ENCODE measurements at regions not wholly inside any gene's neighbourhood (a gene's known extent, or its start where the extent isn't known, plus 50 kb on each side); places are given as distances from the start of the nearest gene placed in this dataset.
A peak's percentile ranks its signal among the peaks of the same experiment; 100 is the strongest.

DNA sequence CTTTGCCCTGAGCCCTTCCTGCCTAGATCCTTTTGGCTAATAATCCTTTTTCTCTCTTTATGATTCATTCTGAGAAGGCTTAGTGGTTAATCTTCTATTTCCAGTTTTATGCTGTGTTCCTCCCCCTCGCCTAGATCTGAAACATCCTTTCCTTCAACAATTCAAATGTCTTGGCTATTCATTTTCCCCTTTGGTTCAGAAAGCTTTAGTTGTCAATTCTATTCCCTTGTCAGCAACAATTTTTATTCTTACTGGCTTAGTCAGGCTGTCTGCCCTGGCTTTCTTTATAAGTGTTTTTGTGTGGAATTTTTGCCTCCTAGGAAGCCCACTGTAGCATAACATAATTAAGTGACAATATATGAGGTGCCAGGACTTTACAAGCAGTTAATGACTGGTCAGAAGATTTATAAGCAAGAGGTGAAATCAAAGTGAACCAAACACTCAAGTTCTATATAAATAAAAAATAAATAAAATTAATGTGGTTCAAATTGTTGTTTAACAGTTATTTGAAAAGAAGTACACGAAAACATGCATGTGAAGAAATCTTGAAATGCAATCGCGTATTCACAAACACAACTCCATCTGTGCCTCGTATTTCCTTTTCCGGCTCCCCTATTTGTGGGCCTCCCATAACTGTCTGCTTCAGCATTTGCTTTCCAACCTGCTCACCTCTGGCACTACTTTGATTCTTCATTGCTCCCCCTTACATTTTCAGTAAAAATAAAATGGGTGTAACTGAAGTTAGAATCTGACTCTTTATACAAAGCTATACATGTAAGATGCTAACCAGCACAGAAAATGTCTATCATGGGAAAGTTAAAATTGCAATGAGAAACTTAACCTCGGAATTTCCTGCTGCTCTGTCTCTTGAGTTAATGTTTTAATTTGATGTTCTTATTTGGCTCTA lies 235.4 kb downstream of the SPRY1 start:
- H3K9me3 Mint-ChIP-seq: peaks cover 21% of the 10 kb centered on the region
- peaks cover 22% of the 10 kb centered on the region for H3K36me3 Mint-ChIP-seq (ENCODE audit: low read depth)
- TF ChIP-seq, protein P1, sequence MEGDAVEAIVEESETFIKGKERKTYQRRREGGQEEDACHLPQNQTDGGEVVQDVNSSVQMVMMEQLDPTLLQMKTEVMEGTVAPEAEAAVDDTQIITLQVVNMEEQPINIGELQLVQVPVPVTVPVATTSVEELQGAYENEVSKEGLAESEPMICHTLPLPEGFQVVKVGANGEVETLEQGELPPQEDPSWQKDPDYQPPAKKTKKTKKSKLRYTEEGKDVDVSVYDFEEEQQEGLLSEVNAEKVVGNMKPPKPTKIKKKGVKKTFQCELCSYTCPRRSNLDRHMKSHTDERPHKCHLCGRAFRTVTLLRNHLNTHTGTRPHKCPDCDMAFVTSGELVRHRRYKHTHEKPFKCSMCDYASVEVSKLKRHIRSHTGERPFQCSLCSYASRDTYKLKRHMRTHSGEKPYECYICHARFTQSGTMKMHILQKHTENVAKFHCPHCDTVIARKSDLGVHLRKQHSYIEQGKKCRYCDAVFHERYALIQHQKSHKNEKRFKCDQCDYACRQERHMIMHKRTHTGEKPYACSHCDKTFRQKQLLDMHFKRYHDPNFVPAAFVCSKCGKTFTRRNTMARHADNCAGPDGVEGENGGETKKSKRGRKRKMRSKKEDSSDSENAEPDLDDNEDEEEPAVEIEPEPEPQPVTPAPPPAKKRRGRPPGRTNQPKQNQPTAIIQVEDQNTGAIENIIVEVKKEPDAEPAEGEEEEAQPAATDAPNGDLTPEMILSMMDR (IDR thresholded peaks at IDR 0.05; ENCODE audit: unreplicated experiment in 3 of 3): no peak
- peaks cover 14% of the 10 kb centered on the region for H3K4me1 Mint-ChIP-seq
- H3K27me3 Mint-ChIP-seq (ENCODE audit: low read depth): no peaks in the 10 kb centered on the region
- peak overlapping the region; percentile 55 to 73 (median 69) for H3K27ac Mint-ChIP-seq
- H3K4me3 Mint-ChIP-seq: no peak overlapping the region

DNA sequence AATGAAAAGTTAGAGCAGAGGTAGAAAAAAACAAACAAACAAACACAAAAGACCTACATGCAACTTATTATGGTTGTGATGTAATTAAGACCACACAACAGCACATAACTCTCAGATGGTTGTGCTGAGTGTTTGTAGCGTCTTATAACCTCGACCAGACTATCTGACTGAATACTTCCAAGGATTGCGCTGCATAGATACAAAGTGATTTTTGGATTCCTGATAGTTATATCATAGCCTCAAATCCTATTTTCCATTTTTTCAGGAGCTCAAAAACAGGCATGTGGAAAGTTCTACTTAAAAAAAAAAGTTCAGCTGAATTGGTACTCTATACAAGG lies 236.1 kb downstream of the SPRY1 start:
- peaks cover 24% of the 10 kb centered on the region for H3K36me3 Mint-ChIP-seq (ENCODE audit: low read depth)
- peaks cover 14% of the 10 kb centered on the region for H3K4me1 Mint-ChIP-seq
- TF ChIP-seq, protein P1 (IDR thresholded peaks at IDR 0.05; ENCODE audit: unreplicated experiment in 3 of 3): no peak
- peaks cover 26% of the 10 kb centered on the region for H3K9me3 Mint-ChIP-seq
- H3K4me3 Mint-ChIP-seq: no peak overlapping the region
- peak overlapping the region; percentile 40 to 73 (median 69) for H3K27ac Mint-ChIP-seq
- H3K27me3 Mint-ChIP-seq (ENCODE audit: low read depth): no peaks in the 10 kb centered on the region

DNA sequence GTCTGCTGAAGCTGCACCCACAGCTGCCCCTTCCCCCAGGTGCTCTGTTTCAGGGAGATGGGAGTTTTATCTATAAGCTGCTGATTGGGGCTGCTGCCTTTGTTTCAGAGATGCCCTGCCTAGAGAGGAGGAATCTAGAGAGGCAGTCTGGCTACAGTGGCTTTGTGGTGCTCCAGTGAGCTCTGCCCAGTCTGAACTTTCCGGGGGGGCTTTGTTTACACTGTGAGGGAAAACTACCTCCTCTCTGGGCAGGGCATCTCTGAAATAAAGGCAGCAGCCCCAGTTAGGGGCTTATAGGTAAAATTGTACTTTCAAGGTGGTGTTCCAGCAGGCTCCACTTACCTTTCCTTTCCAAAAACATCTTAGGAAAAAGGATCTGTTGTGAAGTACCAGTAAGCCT lies 242.2 kb downstream of the SPRY1 start:
- TF ChIP-seq, protein P1 (IDR thresholded peaks at IDR 0.05; ENCODE audit: unreplicated experiment in 3 of 3): no peak
- Mint-ChIP-seq H3K27ac (no peak overlapping the region), H3K9me3 (peaks cover 34% of the 10 kb centered on the region), H3K4me1 (peaks cover 13% of the 10 kb centered on the region), H3K27me3 (ENCODE audit: low read depth) (no peaks in the 10 kb centered on the region), H3K4me3 (no peak overlapping the region), H3K36me3 (ENCODE audit: low read depth) (peaks cover 30% of the 10 kb centered on the region)

DNA sequence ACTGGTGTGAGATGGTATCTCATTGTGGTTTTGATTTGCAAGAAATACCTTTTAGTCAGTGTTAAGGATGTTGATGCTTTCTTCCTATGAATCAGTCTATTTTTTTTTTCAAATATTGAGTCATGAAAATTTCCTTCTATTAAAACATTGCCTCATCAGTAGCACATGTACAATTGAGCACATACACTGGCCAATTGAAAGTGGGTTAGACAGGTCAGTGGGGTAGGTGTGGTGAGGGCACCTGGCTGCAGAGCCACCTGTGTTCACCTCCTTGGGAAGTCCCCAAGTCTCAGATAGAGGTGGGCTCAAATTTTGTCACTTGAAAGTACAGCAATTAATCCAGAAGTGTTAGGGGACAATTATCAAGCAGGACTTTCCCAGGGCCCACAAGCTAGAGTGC lies 243.7 kb downstream of the SPRY1 start:
- Mint-ChIP-seq H3K9me3 (peaks cover 26% of the 10 kb centered on the region), H3K27ac (no peak overlapping the region), H3K4me1 (peaks cover 17% of the 10 kb centered on the region), H3K36me3 (ENCODE audit: low read depth) (peaks cover 23% of the 10 kb centered on the region), H3K4me3 (no peak overlapping the region), H3K27me3 (ENCODE audit: low read depth) (no peaks in the 10 kb centered on the region)
- TF ChIP-seq, protein P1 (IDR thresholded peaks at IDR 0.05; ENCODE audit: unreplicated experiment in 3 of 3): no peak

DNA sequence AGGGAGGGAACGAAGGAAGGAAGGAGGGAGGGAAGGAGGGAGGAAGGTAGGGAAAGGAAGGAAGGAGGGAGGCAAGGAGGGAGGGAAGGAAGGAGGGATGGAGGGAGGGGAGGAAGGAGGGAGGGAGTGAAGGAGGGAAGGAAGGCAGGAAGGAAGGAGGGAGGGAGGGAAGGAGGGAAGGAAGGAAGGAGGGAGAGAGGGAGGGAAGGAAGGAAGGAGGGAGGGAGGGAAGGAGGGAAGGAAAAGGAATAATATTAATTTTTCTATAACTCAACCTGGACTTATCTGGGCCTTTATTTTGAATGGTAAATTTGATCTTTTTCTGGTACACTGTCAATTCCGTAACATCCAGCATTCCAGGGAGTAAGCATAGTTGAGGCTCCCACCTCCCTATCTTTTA lies 244.2 kb downstream of the SPRY1 start:
- H3K9me3 Mint-ChIP-seq: peaks cover 23% of the 10 kb centered on the region
- H3K27me3 Mint-ChIP-seq (ENCODE audit: low read depth): no peaks in the 10 kb centered on the region
- TF ChIP-seq, protein P1 (IDR thresholded peaks at IDR 0.05; ENCODE audit: unreplicated experiment in 3 of 3): no peak
- H3K36me3 Mint-ChIP-seq (ENCODE audit: low read depth): peaks cover 20% of the 10 kb centered on the region
- no peak overlapping the region for H3K4me3 Mint-ChIP-seq
- H3K27ac Mint-ChIP-seq: no peak overlapping the region
- H3K4me1 Mint-ChIP-seq: peaks cover 17% of the 10 kb centered on the region

DNA sequence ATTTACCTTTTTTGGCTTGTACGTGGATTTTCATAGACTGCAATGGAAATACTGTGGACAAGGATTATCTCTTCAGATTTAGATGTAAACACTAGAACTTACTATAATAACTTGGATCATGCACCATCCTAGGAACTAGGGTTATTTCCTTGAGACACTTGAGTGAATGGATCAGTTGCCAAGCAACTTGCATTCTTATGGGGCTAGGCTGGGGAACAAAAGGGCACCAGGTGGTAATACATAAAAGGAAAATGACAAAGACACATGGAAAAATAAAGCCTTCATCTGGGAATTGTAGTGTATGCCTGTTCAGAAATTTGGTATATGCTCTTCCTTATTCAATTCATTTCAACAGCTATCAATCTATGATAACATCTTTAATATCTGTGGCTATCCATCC lies 247.1 kb downstream of the SPRY1 start:
- Mint-ChIP-seq H3K27ac (peak overlapping the region in 1 of 3 experiments; percentile 6), H3K36me3 (ENCODE audit: low read depth) (no peaks in the 10 kb centered on the region), H3K9me3 (no peaks in the 10 kb centered on the region), H3K27me3 (ENCODE audit: low read depth) (no peaks in the 10 kb centered on the region), H3K4me3 (no peak overlapping the region), H3K4me1 (peaks cover 24% of the 10 kb centered on the region)
- TF ChIP-seq, protein P1 (IDR thresholded peaks at IDR 0.05; ENCODE audit: unreplicated experiment in 3 of 3): no peak
